Ishikawa (cell line): ENCODE measurements at regions not wholly inside any gene's neighbourhood (a gene's known extent, or its start where the extent isn't known, plus 50 kb on each side); places are given as distances from the start of the nearest gene placed in this dataset.

ENCODE experiments used
- EP300 ChIP-seq: IDR thresholded peaks from 2 replicates; pipeline ENCODE4 v1.6.1; 2012; ENCODE audit warnings: borderline replicate concordance
- NFIC ChIP-seq: IDR thresholded peaks from 2 replicates; pipeline ENCODE4 v1.6.1; 2012
- ZBTB7A ChIP-seq: IDR thresholded peaks from 2 replicates; pipeline ENCODE4 v1.6.1; 2012; ENCODE audit warnings: low read depth
- TF ChIP-seq, protein P1 (sequence below): IDR thresholded peaks from 2 replicates; pipeline ENCODE4 v1.6.1; 2012

DNA sequence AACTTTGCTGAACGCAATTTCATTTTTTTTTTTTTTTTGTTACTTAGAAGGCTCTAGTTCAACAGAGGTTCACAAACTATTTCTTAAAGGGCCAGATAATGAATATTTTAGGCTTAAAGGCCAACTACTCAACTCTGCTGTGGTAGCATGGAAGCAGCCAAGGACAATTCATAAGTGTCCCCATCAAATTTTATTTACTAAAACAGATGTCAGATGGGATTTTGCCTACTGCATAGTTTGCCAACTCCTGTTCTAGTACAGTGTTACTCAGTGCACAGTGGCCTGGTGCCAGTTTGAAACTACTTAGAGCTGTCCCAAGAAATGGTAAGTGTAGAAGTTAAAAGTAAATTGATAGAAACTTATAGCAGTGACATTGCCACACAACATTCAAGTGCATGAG is 949.4 kb upstream of the FANCL start:
- no peak for TF ChIP-seq EP300
- TF ChIP-seq, protein P1, sequence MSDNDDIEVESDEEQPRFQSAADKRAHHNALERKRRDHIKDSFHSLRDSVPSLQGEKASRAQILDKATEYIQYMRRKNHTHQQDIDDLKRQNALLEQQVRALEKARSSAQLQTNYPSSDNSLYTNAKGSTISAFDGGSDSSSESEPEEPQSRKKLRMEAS: no peak
- no peak for TF ChIP-seq ZBTB7A
- no peak for TF ChIP-seq NFIC
